CD14-positive monocyte (primary cell): ENCODE measurements at regions not wholly inside any gene's neighbourhood (a gene's known extent, or its start where the extent isn't known, plus 50 kb on each side); places are given as distances from the start of the nearest gene placed in this dataset.

Source experiments
- DNase-seq, 3 donors: peaks; one replicate each; pipeline ENCODE4 v3.0.0-alpha.2; 2011 to 2022
- H2AFZ ChIP-seq: 2 replicates; pipeline ENCODE4 v1.6.0; 2012; ENCODE audit warnings: mild to moderate bottlenecking, low read depth, low read length, inconsistent platforms; ENCODE audit not compliant: insufficient read depth, poor library complexity, severe bottlenecking
- H3K27ac ChIP-seq, 2 donors: 1 replicate in 1 of 2; 2 replicates in 1 of 2; pipeline ENCODE4 v1.5.1; 2012 to 2013; ENCODE audit warnings: low read length in 2 of 2, control low read depth in 1 of 2, inconsistent platforms in 1 of 2, low read depth in 1 of 2, mild to moderate bottlenecking in 1 of 2
- H3K27me3 ChIP-seq, 2 donors: one replicate each; pipeline versions ENCODE4 v1.6.0 to v1.6.1; 2011 to 2013; ENCODE audit warnings: low read length in 2 of 2; ENCODE audit not compliant: control insufficient read depth in 2 of 2, insufficient read depth in 2 of 2
- H3K36me3 ChIP-seq, 2 donors: replicated peaks in 1 of 2; 1 replicate in 1 of 2; 2 replicates in 1 of 2; pipeline versions ENCODE4 v1.5.1 to v1.6.1; 2012 to 2013; ENCODE audit warnings: low read length in 2 of 2, control low read depth in 1 of 2, inconsistent platforms in 1 of 2, mild to moderate bottlenecking in 1 of 2; ENCODE audit not compliant: insufficient read depth in 2 of 2, control insufficient read depth in 1 of 2
- H3K4me1 ChIP-seq, 2 donors: 1 replicate in 1 of 2; 2 replicates in 1 of 2; pipeline versions ENCODE4 v1.5.1 to v1.6.1; 2012 to 2013; ENCODE audit warnings: low read length in 2 of 2, control low read depth in 1 of 2, inconsistent platforms in 1 of 2, mild to moderate bottlenecking in 1 of 2, moderate library complexity in 1 of 2; ENCODE audit not compliant: insufficient read depth in 2 of 2, control insufficient read depth in 1 of 2
- H3K4me2 ChIP-seq: replicated peaks from 2 replicates; pipeline ENCODE3; 2012; ENCODE audit warnings: low read length, moderate library complexity, mild to moderate bottlenecking; ENCODE audit not compliant: poor library complexity, severe bottlenecking; ENCODE audit errors: extremely low read depth
- H3K4me3 ChIP-seq, 3 experiments: fragments of 200-600 bp in 1 of 3; sonication (generic) in 1 of 3; replicated peaks in 1 of 3; 1 replicate in 2 of 3; 2 replicates in 1 of 3; pipeline ENCODE4 v1.5.1; 2011 to 2013; ENCODE audit warnings: low read length in 3 of 3, mild to moderate bottlenecking in 3 of 3, control low read depth in 2 of 3, low read depth in 2 of 3, inconsistent platforms in 1 of 3, moderate library complexity in 1 of 3
- H3K79me2 ChIP-seq: 2 replicates; pipeline ENCODE4 v1.6.0; 2012; ENCODE audit warnings: mild to moderate bottlenecking, control low read depth, inconsistent platforms, low read length, moderate library complexity; ENCODE audit not compliant: insufficient read depth
- H3K9ac ChIP-seq: 2 replicates; pipeline ENCODE4 v1.6.0; 2017; ENCODE audit warnings: low read length, mild to moderate bottlenecking; ENCODE audit not compliant: insufficient read depth, poor library complexity, severe bottlenecking
- H3K9me3 ChIP-seq, 2 donors: replicated peaks in 1 of 2; 1 replicate in 1 of 2; 2 replicates in 1 of 2; pipeline versions ENCODE4 v1.5.1 to v1.6.1; 2012 to 2013; ENCODE audit warnings: low read length in 2 of 2, control low read depth in 1 of 2; ENCODE audit not compliant: control insufficient read depth in 1 of 2, insufficient read depth in 1 of 2
- H4K20me1 ChIP-seq: 2 replicates; pipeline ENCODE4 v1.6.0; 2012; ENCODE audit warnings: mild to moderate bottlenecking, low read length, control low read depth, moderate library complexity; ENCODE audit not compliant: insufficient read depth
- H3K27ac Mint-ChIP-seq, 7 donors: one replicate each; pipeline ENCODE4 v1.8.0; 2020; ENCODE audit warnings: mild to moderate bottlenecking in 7 of 7, mixed read lengths in 7 of 7, moderate library complexity in 6 of 7, inconsistent platforms in 2 of 7
- H3K27me3 Mint-ChIP-seq, 3 donors: one replicate each; pipeline ENCODE4 v1.8.0; 2021 to 2022; ENCODE audit warnings: low read depth in 3 of 3, mild to moderate bottlenecking in 3 of 3, mixed read lengths in 3 of 3, moderate library complexity in 3 of 3, inconsistent platforms in 1 of 3
- H3K36me3 Mint-ChIP-seq, 2 donors: one replicate each; pipeline ENCODE4 v1.8.0; 2020; ENCODE audit warnings: mixed read lengths in 2 of 2, inconsistent platforms in 1 of 2, mild to moderate bottlenecking in 1 of 2
- H3K4me1 Mint-ChIP-seq: one replicate; pipeline ENCODE4 v1.8.0; 2020; ENCODE audit warnings: mild to moderate bottlenecking, mixed read lengths
- H3K4me3 Mint-ChIP-seq, 2 donors: one replicate each; pipeline ENCODE4 v1.8.0; 2020; ENCODE audit warnings: mild to moderate bottlenecking in 2 of 2, mixed read lengths in 2 of 2, moderate library complexity in 1 of 2
- H3K9me3 Mint-ChIP-seq, 7 donors: one replicate each; pipeline ENCODE4 v1.8.0; 2020 to 2022; ENCODE audit warnings: mixed read lengths in 7 of 7, mild to moderate bottlenecking in 6 of 7, moderate library complexity in 6 of 7, inconsistent platforms in 2 of 7
- CTCF ChIP-seq: fragments of 200-600 bp; IDR thresholded peaks from one replicate; pipeline ENCODE4 v1.8.0; 2022; ENCODE audit warnings: antibody characterized with exemption, mild to moderate bottlenecking
- WGBS: methylation state at CpG from one replicate; pipeline ENCODE4 v1.1.5; 2013; ENCODE audit warnings: missing lambda C conversion rate; ENCODE audit not compliant: insufficient coverage; 5-methylcytosine and 5-hydroxymethylcytosine counted together
- intact Hi-C, 2 donors: fragments of 100-400 bp; cut with micrococcal nuclease; formaldehyde crosslinking; loops; one replicate each; pipeline versions ENCODE4 v1.15.0 to v1.15.1; 2023

DNA sequence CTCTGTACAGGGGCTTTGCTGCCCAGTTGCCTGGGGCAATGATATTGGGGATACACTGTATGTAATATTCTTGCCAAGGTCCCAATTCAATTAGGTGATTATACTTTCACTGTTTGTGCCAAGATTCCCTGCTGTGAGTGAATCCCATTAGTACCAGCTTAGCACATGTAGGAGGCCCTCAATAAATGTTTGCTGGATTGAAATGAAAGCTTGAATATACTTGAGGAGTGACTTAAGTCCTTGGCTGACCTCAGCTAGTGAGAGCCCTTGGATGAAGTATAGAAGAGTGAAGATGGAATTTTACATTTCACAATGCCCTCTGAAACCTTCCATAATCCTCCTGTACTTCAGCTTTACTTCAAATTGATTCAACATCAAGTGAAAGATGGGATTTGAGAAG is 102.9 kb downstream of the GATA6 start:
- no peak overlapping the region for H3K27ac Mint-ChIP-seq
- no peak for DNase-seq
- no peaks in the 10 kb centered on the region for H3K36me3 Mint-ChIP-seq
- Histone ChIP-seq H3K4me1 (no peaks in the 10 kb centered on the region), H3K27ac (no peak overlapping the region), H2AFZ (no peak overlapping the region), H4K20me1 (no peaks in the 10 kb centered on the region), H3K9me3 (no peaks in the 10 kb centered on the region), H3K9ac (no peak overlapping the region), H3K4me2 (no peak overlapping the region), H3K27me3 (peaks cover 0 to 2% of the 10 kb centered on the region in 2 donors), H3K4me3 (no peak overlapping the region), H3K36me3 (no peaks in the 10 kb centered on the region), H3K79me2 (no peaks in the 10 kb centered on the region)
- TF ChIP-seq CTCF, result no peak
- no peak overlapping the region for H3K4me3 Mint-ChIP-seq
- peaks cover 0 to 11% (median 4%) of the 10 kb centered on the region in 7 donors for H3K9me3 Mint-ChIP-seq
- H3K27me3 Mint-ChIP-seq, result peaks cover 0 to 10% (median 2%) of the 10 kb centered on the region in 3 donors
- H3K4me1 Mint-ChIP-seq, result no peaks in the 10 kb centered on the region
- intact Hi-C loops, result no loop called here

- no peak overlapping the region for H3K4me2 ChIP-seq
- H3K79me2 ChIP-seq, result no peaks in the 10 kb centered on the region
- H3K9me3 ChIP-seq, result no peaks in the 10 kb centered on the region
- peaks cover 2 to 12% (median 4%) of the 10 kb centered on the region in 3 donors for H3K27me3 Mint-ChIP-seq
- H3K9me3 Mint-ChIP-seq, result peaks cover 0 to 9% (median 4%) of the 10 kb centered on the region in 7 donors
- no peaks in the 10 kb centered on the region for H3K4me1 Mint-ChIP-seq
- H4K20me1 ChIP-seq, result no peaks in the 10 kb centered on the region
- TF ChIP-seq CTCF, result no peak
- DNase-seq, result no peak
- H3K4me3 ChIP-seq, result no peak overlapping the region
- no peak overlapping the region for H3K27ac Mint-ChIP-seq
- H3K4me1 ChIP-seq, result no peaks in the 10 kb centered on the region
- no peak overlapping the region for H3K4me3 Mint-ChIP-seq
- H3K36me3 Mint-ChIP-seq, result no peaks in the 10 kb centered on the region
- 100% methylated on average over 1 of the region's 1 CpG for WGBS
- H2AFZ ChIP-seq, result no peak overlapping the region
- intact Hi-C loops, result no loop called here
- H3K27me3 ChIP-seq, result peaks cover 0 to 2% of the 10 kb centered on the region in 2 donors
- no peak overlapping the region for H3K9ac ChIP-seq
- no peaks in the 10 kb centered on the region for H3K36me3 ChIP-seq
- H3K27ac ChIP-seq, result no peak overlapping the region
These were observed 101.6 kb downstream of the GATA6 start for GRCh38 chr18:22271030-22271429.
